Fibroblast of skin of right quadriceps (primary cell): ENCODE measurements at regions not wholly inside any gene's neighbourhood (a gene's known extent, or its start where the extent isn't known, plus 50 kb on each side); places are given as distances from the start of the nearest gene placed in this dataset.

Source experiments
- DNase-seq: peaks from one replicate; pipeline ENCODE4 v3.0.0-alpha.2; 2013

DNA sequence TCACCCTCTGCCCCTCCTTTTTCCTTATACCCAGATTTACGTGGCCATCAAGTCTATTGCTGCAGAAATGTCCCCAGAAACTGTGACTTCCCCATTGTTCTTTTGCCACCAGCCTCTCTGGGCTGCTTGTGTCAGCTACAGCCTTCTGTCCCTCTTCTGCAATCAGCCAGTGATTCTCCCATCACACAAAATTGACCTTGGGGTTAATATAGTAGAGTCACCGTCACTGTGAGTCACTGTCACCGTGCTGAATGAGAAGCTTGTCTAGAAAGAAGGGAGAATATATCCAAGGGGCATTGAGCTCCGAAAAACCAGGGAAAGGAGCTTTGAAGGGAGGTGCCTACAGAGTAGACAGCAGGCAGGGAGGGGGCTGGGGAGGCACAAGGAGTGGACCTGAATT lies 290.5 kb downstream of the HAPSTR1 start:
- DNase-seq = no peak

DNA sequence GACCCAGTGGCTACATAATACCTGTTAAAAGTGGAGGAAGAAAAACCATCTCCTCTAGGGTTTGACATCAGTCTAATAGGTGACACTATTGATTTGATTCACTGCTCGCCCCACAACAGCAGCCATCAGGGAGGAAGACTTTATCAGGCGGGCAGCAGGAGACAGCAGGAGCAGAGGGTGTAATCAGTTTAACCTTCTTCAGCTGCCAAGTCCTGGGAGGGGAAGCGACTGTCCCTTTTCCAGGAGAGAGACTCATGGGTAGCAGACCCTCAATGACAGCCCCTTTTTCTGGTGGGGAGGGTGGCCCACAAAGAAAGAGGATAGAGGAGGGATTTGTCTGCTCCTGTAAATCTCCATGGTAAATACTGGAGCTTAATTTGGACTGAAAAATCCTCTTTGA lies 291.8 kb downstream of the HAPSTR1 start:
- DNase-seq = no peak

GRCh38 chr16:9384141-9384540 lies 292.7 kb downstream of the HAPSTR1 start:
- DNase-seq = no peak

DNA sequence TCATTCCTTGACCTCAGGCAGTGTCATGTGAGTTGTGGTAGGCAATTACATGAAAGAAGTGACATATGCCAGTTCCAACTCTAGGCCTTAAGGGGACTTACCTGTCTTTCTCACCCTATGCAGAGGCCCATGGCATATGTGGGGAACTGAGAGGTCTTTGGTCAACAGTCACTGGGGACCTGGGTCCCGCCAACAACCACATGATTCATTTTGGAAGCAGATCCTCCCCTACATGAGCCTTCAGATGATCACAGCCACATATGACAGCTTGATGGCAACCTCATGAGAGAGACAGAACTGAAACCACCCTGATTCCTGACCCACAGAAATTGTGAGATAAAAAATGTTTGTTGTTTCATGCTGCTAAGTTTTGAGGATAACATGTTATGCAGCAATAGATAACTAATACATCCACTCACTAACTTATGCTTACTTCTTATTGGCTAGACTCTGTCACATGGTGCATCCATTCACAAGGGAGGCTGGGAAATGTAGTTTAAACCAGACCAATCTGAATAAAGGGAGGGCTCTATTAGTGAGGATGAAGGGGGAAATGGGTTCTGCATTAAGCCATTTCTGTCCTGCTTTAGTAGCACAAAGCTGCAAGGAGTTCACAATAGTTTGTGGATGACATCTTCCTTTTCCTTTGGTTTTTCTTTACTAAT lies 298.2 kb downstream of the HAPSTR1 start:
- no peak for DNase-seq

- no peak for DNase-seq
Measured at GRCh38 chr16:9392956-9393355, 301.5 kb downstream of the HAPSTR1 start.

- no peak for DNase-seq
Measured at GRCh38 chr16:9393591-9393990, 302.1 kb downstream of the HAPSTR1 start.

GRCh38 chr16:9395958-9396359 lies 304.5 kb downstream of the HAPSTR1 start:
- DNase-seq = no peak

GRCh38 chr16:9399573-9399972 lies 308.1 kb downstream of the HAPSTR1 start:
- DNase-seq = no peak

GRCh38 chr16:9401173-9401572 lies 309.7 kb downstream of the HAPSTR1 start:
- DNase-seq = no peak

GRCh38 chr16:9402293-9402860 lies 310.9 kb downstream of the HAPSTR1 start:
- DNase-seq = no peak

DNA sequence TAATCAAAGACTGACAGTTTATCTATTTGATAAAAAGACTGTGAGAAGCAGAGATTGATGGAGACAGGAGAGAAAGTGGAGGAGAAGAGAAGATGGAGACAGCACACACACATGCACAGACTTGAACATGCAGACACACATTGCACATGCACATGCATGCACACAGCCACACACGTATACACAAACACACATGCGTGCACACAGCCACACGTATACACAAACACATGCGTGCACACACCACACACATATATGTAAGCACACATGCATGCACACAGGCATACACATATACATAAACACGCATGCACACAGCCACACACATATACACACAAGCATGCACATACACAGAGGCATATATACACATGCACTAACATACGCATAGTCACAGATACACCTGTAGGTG lies 313.4 kb downstream of the HAPSTR1 start:
- DNase-seq = no peak

GRCh38 chr16:9406038-9406712 lies 314.7 kb downstream of the HAPSTR1 start:
- DNase-seq = no peak

GRCh38 chr16:9407206-9407758 lies 315.8 kb downstream of the HAPSTR1 start:
- DNase-seq = no peak

GRCh38 chr16:9408297-9408878 lies 316.9 kb downstream of the HAPSTR1 start:
- no peak for DNase-seq

DNA sequence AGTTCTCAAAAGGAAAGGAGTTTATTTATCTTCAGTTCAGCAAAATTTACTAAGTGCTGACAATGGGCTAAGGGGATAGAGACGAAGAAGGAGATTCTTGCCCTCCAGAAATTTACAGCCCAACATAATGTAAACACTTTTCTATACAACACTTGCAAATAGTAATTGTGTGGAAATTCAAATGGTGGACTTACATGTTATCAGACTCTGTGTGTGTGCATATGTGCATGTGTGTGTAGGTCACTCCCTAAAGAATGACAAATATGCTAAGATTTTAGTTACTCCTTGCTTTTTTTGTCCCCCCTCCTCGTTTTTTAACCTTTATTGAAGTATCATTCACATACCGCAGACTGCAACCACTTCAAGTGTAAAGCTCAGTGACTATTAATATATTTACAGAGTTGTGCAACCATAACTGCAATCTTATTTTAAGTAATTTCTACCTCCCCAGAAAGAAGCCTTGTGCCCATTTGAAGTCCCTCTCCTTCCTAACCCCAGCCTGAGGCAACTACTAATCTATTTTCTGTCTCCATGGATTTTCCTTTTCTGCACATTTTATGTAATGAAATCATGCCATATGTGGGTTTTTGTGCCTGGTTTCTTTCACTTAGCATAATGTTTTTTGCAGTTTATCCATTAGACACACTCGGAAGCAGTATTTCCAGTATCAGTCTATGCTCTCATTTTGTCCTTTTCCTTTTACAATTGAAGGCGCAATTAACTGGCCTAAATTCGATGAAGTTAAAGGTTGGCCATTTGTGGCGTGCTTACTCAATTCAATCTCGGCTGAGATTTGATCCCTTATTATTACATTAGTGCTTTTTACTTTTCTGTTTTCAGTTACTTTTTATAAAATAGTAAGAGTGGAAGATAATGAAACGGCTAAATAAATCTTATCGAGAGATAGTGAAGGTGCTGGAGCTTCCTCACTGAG lies 318.4 kb downstream of the HAPSTR1 start:
- DNase-seq = no peak

DNA sequence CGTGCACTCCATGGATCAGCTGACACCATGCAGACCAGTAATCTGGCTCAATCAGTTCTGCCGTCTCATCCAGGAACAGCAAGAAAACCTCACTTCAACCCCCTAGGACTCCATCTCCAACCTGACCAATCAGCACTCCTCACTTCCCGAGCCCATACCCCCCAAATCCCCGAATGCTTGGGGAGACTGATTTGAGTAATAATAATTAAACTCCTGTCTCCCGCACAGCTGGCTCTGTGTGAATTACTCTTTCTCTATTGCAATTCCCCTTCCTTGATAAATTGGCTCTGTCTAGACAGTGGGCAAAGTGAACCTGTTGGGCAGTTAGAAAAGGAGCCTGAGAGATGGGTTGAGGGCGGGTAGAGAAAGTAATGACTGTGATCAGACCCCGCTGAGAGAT lies 320.0 kb downstream of the HAPSTR1 start:
- DNase-seq = no peak

DNA sequence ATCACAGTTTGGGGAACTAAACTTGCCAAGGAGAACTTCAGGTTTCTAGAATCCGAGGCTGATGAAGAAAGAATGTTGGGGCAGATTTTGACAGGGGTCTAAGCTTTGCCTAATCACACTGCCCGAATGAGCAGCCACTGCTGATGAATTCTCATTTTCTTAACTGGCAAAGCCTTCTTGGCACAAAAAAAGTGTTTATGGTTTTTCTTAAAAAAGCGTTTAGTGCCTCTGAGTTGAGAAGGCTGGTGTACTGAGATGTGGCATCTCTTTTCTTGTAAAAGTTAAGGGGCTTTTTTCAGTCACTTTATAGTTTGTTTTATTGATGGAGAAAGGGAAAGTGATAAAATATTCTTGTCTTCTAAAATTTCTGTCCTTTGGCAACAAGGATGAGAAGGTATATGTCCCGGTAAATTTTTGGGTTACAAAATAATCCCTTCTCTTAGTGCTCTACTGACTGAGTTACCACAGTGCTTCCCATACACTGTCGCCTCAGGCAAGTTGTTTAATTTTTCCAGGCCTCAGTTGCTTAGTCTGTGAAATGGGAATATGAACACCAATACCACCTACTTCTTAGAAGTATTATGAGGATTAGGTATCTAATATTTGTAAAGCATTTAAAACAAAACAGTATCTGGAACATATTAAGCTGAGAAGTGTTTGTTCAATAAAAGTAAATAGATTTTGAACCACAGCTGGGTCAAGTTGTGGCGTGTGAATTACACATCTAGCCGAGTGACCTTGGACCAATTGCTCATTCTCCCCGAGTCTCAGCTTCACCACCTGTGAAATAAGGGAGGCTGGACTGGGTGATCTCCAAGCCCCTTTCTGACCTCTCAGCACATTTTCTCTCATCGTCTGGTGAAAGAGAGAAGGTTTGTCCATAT lies 320.8 kb downstream of the HAPSTR1 start:
- no peak for DNase-seq

- DNase-seq = no peak
Measured at GRCh38 chr16:9412915-9413264, 321.4 kb downstream of the HAPSTR1 start.

GRCh38 chr16:9415545-9415944 lies 324.1 kb downstream of the HAPSTR1 start:
- no peak for DNase-seq

DNA sequence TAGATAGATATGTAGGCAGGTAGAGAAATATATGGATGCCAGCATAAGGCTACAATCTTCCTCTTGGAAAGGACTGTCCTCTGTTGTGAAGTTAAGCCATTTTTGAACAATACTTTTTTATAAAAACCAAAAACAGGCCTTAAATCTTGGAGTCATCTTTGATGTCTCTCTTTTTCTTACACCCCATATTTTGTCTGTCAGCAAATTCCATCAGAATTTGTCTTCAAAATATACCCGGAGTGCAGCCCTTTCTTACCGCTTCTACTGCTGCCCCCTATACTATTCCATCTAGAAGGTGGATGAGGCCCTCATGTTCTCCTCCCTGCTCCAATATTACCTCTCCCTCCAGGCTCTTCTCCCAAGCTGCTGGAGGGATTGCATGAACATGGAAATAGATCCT lies 326.5 kb downstream of the HAPSTR1 start:
- DNase-seq = no peak

- no peak for DNase-seq
Measured at GRCh38 chr16:9419161-9419560, 327.7 kb downstream of the HAPSTR1 start.
